Activated T-cell treated with anti-CD3 and anti-CD28 coated beads, Interleukin-2, amount 50 U/mL, for 4 hours (primary cell): ENCODE measurements at regions not wholly inside any gene's neighbourhood (a gene's known extent, or its start where the extent isn't known, plus 50 kb on each side); places are given as distances from the start of the nearest gene placed in this dataset.

ENCODE experiments used
- ATAC-seq, 2 donors: fragments of 200-7000 bp; cut with Tn5 transposase; one replicate each; pipeline ENCODE4 v1.10.0; 2021
- DNase-seq: peaks from one replicate; pipeline ENCODE4 v3.0.0-alpha.2; 2020
- H3K27me3 Mint-ChIP-seq: one replicate; pipeline ENCODE4 v1.8.0; 2021; ENCODE audit warnings: low read depth, mixed read lengths
- H3K36me3 Mint-ChIP-seq: one replicate; pipeline ENCODE4 v1.8.0; 2022; ENCODE audit warnings: mixed read lengths; ENCODE audit not compliant: insufficient read depth
- H3K4me1 Mint-ChIP-seq: one replicate; pipeline ENCODE4 v1.8.0; 2021; ENCODE audit warnings: low read depth, mixed read lengths
- H3K4me3 Mint-ChIP-seq: one replicate; pipeline ENCODE4 v1.8.0; 2021; ENCODE audit warnings: mild to moderate bottlenecking, moderate library complexity, mixed read lengths
- H3K9me3 Mint-ChIP-seq: one replicate; pipeline ENCODE4 v1.8.0; 2021; ENCODE audit warnings: mixed read lengths

DNA sequence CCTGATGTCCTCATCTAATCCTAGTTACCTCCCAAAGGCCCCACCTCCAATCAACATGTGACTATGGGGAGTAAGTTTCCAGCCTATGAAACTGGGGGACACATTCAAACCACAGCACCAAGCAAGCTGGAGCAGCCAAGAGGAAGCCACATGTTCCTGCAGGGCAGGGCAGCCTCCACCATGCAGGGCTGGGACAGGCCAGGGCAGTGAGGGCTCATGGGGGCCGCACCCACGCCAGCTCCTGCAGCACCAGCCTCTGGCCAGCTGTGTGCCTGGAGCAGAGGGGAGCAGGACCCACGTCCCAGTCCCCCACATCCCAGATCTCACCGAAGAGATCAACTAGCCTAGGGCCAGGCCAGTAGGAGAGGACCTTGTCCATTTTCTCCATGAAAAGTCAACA is 85.9 kb upstream of the INSIG1 start:
- Mint-ChIP-seq H3K27me3 (peaks cover 9% of the 10 kb centered on the region), H3K4me1 (peaks cover 20% of the 10 kb centered on the region), H3K9me3 (peaks cover 4% of the 10 kb centered on the region), H3K4me3 (no peak overlapping the region), H3K36me3 (no peaks in the 10 kb centered on the region)
- DNase-seq (no peak), ATAC-seq (no peak)

DNA sequence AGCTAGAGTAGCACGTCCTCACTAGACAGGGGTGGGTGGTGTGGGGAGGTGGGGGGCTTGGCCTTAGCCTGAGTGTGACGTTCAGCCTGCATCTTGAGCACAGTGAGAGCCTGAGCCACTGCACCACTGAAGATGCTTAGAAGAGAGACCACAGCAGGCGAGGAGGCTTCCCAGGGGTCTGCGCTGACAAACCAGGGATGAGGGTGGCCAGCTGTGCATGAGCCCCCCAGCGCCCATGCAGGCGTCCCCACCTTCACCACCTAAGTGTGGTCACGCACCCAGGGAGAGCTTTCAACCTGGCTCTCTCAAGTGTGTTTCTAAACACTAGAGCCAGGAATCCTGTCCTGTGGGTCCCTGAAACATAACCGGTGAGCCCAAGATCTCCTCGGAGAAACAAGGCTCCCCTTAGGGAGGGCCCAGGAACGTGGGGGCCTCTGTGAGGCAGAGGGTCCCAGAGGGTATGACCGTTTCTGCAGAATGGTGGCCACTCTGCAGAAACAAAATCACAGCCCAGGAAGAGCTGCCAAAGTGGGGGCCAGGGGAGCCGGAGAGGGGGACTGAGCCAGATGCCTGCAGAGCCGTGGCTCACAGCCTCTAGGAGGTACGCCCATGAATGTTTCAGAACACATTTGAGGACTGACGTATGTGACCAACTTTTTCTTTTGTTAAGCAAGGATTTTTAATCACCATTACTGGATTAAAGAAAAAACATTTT is 85.2 kb upstream of the INSIG1 start:
- Mint-ChIP-seq H3K36me3 (no peaks in the 10 kb centered on the region), H3K4me1 (peaks cover 14% of the 10 kb centered on the region), H3K4me3 (no peak overlapping the region), H3K27me3 (peaks cover 9% of the 10 kb centered on the region), H3K9me3 (peaks cover under 1% of the 10 kb centered on the region)
- DNase-seq (no peak), ATAC-seq (no peak)

- Mint-ChIP-seq H3K27me3 (peaks cover 9% of the 10 kb centered on the region), H3K4me3 (no peak overlapping the region), H3K36me3 (no peaks in the 10 kb centered on the region), H3K9me3 (no peaks in the 10 kb centered on the region), H3K4me1 (peaks cover 12% of the 10 kb centered on the region)
- ATAC-seq: no peak
- DNase-seq: no peak
Observed at GRCh38 chr7:155213385-155213784, 84.3 kb upstream of the INSIG1 start.

DNA sequence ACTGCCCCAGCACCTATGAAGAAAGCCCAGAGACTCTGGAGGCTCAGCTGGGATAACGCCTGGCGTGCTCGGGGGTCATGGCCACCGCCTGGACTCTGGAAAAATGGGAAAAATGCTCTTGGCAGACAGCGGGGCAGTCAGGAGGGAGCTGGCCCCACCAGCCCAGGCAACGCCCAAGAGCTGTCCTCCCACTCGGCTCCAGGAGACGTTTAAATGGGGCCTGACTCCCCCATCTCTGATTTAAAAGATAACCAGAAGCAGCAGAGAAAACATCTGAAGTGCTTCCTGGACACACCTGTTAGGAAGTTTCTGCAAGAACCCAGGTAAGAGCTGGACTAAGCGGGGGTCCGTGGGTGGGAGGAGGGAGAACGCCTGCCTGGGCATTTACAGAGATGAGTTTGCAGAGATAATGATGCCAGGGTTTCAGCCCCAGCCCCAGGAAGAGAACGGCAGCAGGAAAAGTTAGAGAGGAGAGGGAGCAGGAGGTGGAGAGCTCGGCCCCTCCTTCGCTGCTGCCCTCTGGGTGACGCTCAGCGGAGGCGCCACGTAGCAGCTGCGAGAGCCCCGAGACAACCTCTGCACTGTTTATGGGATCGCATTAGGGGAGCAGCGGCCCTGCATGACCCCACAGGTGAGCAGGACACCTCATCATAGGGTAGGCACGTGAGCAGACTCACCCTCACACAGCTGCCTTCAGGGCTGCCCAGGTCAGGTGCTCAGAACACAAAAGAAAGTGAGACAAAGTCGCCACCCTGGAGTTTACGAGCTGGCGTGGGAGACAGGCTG is 83.5 kb upstream of the INSIG1 start:
- no peak overlapping the region for H3K4me3 Mint-ChIP-seq
- peaks cover 9% of the 10 kb centered on the region for H3K27me3 Mint-ChIP-seq
- no peaks in the 10 kb centered on the region for H3K36me3 Mint-ChIP-seq
- DNase-seq (no peak), ATAC-seq (no peak)
- no peaks in the 10 kb centered on the region for H3K9me3 Mint-ChIP-seq
- peaks cover 8% of the 10 kb centered on the region for H3K4me1 Mint-ChIP-seq

DNA sequence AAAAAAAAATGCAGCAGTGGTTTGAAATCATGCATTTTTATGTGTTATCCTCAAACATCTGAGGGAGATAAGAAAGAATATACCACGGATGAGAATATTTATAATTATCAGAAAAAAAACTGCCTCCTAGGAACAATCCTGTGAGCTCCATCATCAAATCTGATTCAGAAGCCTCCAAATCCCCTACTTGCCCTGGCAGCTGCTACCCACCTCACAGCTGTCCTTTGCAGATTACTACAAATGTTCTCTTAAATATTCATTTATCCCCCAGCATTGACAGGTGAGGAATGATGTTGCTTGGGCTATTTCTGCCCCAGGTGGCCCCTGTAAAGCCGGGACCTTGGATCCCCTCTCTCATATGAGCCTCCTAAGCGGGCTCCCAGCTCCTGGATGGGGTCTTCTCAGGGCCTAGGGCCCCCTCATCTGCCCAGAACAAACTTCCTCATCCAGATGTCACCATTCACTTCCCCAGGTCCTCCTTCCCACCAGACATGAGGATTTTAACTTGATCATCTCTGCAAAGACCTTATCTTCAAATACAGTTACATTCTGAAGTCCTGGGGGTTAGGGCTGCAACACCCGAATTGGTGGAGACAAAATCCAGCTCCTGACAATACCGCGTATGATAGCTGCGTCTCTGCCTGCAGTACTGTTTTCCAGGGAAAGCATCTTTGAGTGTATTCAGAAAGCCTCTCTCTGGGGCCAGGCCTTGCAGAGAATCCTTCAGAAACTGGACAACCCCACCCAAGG is 81.9 kb upstream of the INSIG1 start:
- no peaks in the 10 kb centered on the region for H3K36me3 Mint-ChIP-seq
- H3K4me3 Mint-ChIP-seq: no peak overlapping the region
- ATAC-seq: no peak
- no peak for DNase-seq
- H3K27me3 Mint-ChIP-seq: peaks cover 14% of the 10 kb centered on the region
- no peaks in the 10 kb centered on the region for H3K9me3 Mint-ChIP-seq
- H3K4me1 Mint-ChIP-seq: peaks cover 2% of the 10 kb centered on the region

DNA sequence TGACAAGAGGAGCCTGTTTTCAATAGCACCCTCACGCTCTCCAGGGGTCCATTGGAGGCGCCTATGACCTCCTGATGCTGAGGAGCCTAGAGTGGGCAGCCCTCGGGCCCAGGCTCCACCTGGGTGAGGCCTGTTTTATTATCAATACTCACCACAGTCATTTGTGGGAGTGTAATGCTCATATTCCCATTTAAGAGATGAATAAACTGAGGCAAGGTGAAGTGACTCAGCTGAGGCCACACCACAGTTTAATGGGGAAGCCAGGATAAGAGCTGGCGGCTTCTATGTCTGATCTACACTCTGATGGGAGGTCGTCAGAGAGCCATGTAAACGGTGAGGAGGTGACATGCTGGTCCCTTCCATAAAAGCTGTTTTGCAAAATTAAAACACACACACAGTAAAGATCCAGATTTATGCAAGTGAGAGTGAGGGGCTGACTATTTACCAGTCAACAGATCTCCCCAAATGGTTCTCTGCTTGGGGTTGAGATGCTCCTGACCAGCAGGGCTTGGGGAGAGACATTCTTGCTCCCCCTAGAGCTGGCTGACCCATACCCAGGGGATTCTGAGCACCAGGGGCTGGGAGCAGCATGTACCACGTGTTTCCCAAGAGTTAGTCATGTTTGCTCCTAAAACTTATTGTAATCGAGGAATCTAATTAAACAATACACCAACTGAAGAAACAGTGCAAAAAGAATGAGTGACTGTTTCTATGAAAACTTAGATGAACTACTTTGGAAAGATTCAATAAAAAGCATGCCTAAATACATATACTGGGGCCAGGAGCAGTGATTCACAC is 81.0 kb upstream of the INSIG1 start:
- DNase-seq: no peak

DNA sequence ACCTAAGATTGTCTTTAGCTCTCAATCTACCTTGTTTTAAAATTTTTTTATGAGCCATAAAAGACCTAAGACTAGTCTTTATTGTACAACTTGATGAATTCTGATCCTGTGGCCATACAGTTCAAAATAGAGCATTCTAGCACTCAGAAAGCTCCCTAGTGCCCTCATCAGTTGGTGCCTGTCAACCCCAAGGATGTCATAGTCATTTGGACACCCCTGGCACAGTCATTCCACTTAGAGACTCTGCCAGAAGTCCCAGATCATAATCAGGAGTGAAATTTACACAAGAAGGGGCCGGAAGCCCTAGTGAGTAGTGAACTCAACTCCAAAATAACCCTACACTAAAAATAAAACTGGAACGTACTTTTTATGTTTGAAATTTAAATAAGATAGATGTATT is 80.0 kb upstream of the INSIG1 start:
- peaks cover 7% of the 10 kb centered on the region for H3K4me1 Mint-ChIP-seq
- peak; percentile 60 to 70 for ATAC-seq
- H3K36me3 Mint-ChIP-seq: no peaks in the 10 kb centered on the region
- H3K4me3 Mint-ChIP-seq: no peak overlapping the region
- peaks cover 17% of the 10 kb centered on the region for H3K27me3 Mint-ChIP-seq
- no peak for DNase-seq
- H3K9me3 Mint-ChIP-seq: no peaks in the 10 kb centered on the region

More for the DNA sequence above, 81.0 kb upstream of the INSIG1 start:
- Mint-ChIP-seq H3K4me3 (no peak overlapping the region), H3K27me3 (peaks cover 17% of the 10 kb centered on the region), H3K9me3 (no peaks in the 10 kb centered on the region), H3K4me1 (peaks cover 2% of the 10 kb centered on the region), H3K36me3 (no peaks in the 10 kb centered on the region)
- ATAC-seq: no peak

DNA sequence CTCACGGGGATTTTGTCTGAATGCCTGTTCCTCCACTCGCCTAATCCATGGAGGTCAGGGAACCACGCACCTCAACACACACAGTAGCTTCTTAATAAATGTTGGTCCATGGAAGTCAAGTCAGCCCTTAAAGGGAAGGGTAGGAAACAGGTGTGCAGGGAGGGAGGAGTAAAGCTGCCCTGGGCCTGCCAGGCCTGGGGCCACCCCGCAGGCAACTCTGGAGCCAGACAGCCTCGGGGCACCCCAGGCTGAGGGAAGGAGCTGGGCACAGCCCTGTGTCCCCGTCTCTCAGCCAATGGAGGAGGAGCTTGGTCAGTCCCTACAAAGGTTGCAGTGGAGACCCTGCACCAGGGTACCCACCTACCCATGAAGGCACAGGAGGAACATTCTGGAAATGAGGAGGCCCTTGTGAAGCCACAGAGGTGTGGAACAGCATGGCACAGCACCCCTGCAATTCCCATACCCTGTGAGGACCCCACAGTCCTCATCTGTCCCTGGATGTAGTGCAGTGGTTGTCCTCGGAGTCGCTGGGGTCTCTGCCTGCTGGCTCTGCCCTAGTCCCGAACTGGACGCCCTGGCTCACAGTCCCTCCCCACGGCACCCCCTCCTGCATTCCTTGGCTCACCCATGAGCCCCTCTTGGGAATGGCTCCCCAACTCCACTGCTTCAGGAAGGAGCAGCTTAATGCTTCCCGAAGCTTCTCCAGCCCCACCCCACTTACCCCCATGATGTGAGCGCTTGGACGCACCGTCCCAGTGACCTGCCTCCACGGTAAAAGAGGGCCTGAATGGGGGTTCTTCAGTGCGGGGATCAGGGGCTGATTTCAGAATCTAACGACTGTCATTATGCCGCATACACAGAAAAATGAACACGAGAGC is 79.2 kb upstream of the INSIG1 start:
- no peaks in the 10 kb centered on the region for H3K36me3 Mint-ChIP-seq
- no peak overlapping the region for H3K4me3 Mint-ChIP-seq
- DNase-seq: no peak
- no peaks in the 10 kb centered on the region for H3K9me3 Mint-ChIP-seq
- no peak for ATAC-seq
- peaks cover 17% of the 10 kb centered on the region for H3K27me3 Mint-ChIP-seq
- H3K4me1 Mint-ChIP-seq: peaks cover 7% of the 10 kb centered on the region

DNA sequence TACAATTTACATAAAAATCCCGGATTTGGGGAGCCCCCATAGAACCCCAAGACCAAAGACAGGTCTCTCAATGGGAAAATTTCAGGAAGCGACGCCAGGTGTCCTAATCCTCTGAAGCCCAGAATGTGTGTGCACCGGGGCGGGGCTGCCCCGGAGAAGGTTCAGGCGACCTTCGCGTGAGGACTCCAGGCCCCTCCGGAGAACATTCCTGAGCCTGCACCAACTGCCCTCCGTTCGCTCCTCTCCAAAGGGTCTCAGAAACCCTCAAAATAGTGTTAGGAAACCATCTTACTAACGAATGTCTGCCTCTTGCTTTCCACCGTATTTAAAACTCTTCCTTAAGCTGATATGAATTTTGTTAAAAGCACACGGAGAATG is 78.5 kb upstream of the INSIG1 start:
- H3K4me3 Mint-ChIP-seq: no peak overlapping the region
- ATAC-seq: no peak
- no peak for DNase-seq
- peaks cover 11% of the 10 kb centered on the region for H3K27me3 Mint-ChIP-seq
- no peaks in the 10 kb centered on the region for H3K9me3 Mint-ChIP-seq
- no peaks in the 10 kb centered on the region for H3K36me3 Mint-ChIP-seq
- H3K4me1 Mint-ChIP-seq: peaks cover 7% of the 10 kb centered on the region

GRCh38 chr7:155219947-155220769 is 77.5 kb upstream of the INSIG1 start:
- no peak overlapping the region for H3K4me3 Mint-ChIP-seq
- H3K27me3 Mint-ChIP-seq: peaks cover 8% of the 10 kb centered on the region
- H3K36me3 Mint-ChIP-seq: no peaks in the 10 kb centered on the region
- no peak for DNase-seq
- ATAC-seq: no peak
- H3K9me3 Mint-ChIP-seq: no peaks in the 10 kb centered on the region
- H3K4me1 Mint-ChIP-seq: peaks cover 7% of the 10 kb centered on the region

GRCh38 chr7:155220903-155221302 is 76.8 kb upstream of the INSIG1 start:
- Mint-ChIP-seq H3K9me3 (no peaks in the 10 kb centered on the region), H3K4me3 (no peak overlapping the region), H3K27me3 (peaks cover 13% of the 10 kb centered on the region), H3K4me1 (peaks cover 8% of the 10 kb centered on the region), H3K36me3 (no peaks in the 10 kb centered on the region)
- ATAC-seq (no peak), DNase-seq (no peak)

GRCh38 chr7:155221547-155221946 is 76.1 kb upstream of the INSIG1 start:
- Mint-ChIP-seq H3K9me3 (no peaks in the 10 kb centered on the region), H3K36me3 (no peaks in the 10 kb centered on the region), H3K27me3 (peaks cover 15% of the 10 kb centered on the region), H3K4me1 (peaks cover 9% of the 10 kb centered on the region), H3K4me3 (no peak overlapping the region)
- ATAC-seq (no peak), DNase-seq (no peak)

DNA sequence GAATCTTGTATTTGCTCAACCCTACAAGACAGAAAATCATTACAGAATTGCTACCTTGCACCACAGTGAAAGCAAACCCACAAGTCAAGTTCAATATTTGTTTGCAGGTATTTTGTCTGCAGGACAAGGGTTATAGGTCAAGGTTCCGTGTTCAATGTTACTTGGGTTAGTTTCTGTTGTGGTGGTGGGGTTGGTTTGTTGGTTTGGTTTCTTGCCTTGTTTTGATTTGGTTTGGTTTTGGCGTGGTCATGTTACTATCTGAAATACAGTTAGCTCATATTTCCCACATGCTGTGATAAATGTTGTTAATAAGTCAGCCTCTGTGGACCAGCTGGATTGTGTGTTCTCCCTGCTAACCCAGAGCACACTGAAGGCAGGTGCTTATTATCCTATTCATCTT is 75.6 kb upstream of the INSIG1 start:
- ATAC-seq (no peak), DNase-seq (no peak)
- H3K4me1 Mint-ChIP-seq: peaks cover 9% of the 10 kb centered on the region
- no peak overlapping the region for H3K4me3 Mint-ChIP-seq
- no peaks in the 10 kb centered on the region for H3K9me3 Mint-ChIP-seq
- no peaks in the 10 kb centered on the region for H3K36me3 Mint-ChIP-seq
- H3K27me3 Mint-ChIP-seq: peaks cover 15% of the 10 kb centered on the region
